GM12864 (cell line): ENCODE measurements at regions not wholly inside any gene's neighbourhood (a gene's known extent, or its start where the extent isn't known, plus 50 kb on each side); places are given as distances from the start of the nearest gene placed in this dataset.

ENCODE experiments used
- DNase-seq: peaks from one replicate; pipeline ENCODE4 v3.0.0-alpha.2; 2011; ENCODE audit warnings: low read depth
- H3K4me3 ChIP-seq: 2 replicates; pipeline ENCODE4 v1.5.1; 2011; ENCODE audit warnings: mild to moderate bottlenecking, low read depth, low read length, control low read depth
- TF ChIP-seq, protein P1 (sequence below): IDR thresholded peaks from 2 replicates; pipeline ENCODE4 v1.5.1; 2011; ENCODE audit warnings: low read depth, mild to moderate bottlenecking, moderate library complexity, low read length, control low read depth, inconsistent platforms; ENCODE audit errors: missing control alignments

DNA sequence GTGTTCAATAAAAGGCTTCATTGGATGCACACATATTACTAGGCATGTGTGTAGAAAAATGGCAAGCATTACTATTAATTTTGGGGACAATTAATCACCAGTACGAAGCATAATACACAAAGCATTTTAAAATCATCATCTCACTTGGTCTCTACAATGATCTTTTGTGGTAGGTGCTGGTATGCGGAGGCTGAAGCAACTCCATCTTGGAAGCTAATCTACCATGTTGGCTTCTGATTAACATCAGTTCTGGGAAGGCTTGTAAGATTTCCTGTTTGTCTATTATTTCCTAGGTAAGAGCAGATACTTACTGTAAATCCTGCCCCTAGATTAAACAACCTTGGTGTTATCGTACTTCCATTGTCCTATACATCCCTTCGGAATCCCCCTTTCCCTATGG is 121.7 kb upstream of the RUNX1 start:
- no peak overlapping the region for H3K4me3 ChIP-seq
- no peak for DNase-seq
- TF ChIP-seq, protein P1, sequence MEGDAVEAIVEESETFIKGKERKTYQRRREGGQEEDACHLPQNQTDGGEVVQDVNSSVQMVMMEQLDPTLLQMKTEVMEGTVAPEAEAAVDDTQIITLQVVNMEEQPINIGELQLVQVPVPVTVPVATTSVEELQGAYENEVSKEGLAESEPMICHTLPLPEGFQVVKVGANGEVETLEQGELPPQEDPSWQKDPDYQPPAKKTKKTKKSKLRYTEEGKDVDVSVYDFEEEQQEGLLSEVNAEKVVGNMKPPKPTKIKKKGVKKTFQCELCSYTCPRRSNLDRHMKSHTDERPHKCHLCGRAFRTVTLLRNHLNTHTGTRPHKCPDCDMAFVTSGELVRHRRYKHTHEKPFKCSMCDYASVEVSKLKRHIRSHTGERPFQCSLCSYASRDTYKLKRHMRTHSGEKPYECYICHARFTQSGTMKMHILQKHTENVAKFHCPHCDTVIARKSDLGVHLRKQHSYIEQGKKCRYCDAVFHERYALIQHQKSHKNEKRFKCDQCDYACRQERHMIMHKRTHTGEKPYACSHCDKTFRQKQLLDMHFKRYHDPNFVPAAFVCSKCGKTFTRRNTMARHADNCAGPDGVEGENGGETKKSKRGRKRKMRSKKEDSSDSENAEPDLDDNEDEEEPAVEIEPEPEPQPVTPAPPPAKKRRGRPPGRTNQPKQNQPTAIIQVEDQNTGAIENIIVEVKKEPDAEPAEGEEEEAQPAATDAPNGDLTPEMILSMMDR, result no peak

DNA sequence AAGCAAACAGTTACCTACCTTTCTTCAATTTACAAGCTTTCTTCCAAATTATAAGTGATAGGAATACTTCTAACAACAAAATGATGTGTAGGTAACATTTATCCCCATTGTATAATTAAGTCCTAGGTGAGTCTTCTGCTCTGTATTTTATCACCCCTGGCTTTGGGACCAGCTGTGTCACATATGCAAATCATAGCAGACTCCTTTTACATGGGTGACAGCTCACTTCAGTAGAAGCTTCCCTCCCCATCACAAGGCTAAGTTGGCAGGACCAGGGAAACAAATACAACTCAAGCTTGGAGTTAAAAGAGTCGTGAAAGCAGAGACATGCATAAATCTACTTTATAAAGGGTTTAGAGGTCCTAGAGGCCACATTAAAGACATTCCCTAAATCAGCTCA is 121.1 kb upstream of the RUNX1 start:
- TF ChIP-seq, protein P1, result no peak
- no peak for DNase-seq
- H3K4me3 ChIP-seq, result no peak overlapping the region

- TF ChIP-seq, protein P1, result no peak
- no peak overlapping the region for H3K4me3 ChIP-seq
- no peak for DNase-seq
Observed at GRCh38 chr21:35169574-35169973, 120.5 kb upstream of the RUNX1 start.

- TF ChIP-seq, protein P1, result no peak
- H3K4me3 ChIP-seq, result no peak overlapping the region
- no peak for DNase-seq
Observed at GRCh38 chr21:35168735-35169134, 119.6 kb upstream of the RUNX1 start.

- DNase-seq, result no peak
- no peak overlapping the region for H3K4me3 ChIP-seq
- TF ChIP-seq, protein P1, result no peak
Observed at GRCh38 chr21:35164971-35165483, 115.9 kb upstream of the RUNX1 start.

DNA sequence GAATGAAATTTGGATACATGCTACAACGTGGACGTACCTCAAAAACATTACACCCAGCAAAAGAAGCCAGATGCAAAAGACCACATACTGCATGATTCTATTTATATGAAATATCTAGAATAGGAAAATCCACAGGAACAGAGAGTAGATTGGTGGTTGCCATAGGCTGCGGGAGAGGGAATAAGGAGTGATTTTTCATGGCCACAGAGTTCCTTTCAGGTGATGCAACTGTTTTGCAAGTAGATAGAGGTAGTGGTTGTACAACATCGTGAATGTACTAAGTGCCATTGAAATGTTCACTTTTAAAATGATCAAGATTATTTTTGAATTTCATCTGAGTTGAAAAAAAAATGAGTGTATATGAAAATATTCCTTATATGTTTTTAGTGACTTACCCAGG is 115.3 kb upstream of the RUNX1 start:
- TF ChIP-seq, protein P1, result no peak
- H3K4me3 ChIP-seq, result no peak overlapping the region
- no peak for DNase-seq

GRCh38 chr21:35163411-35163810 is 114.3 kb upstream of the RUNX1 start:
- H3K4me3 ChIP-seq, result no peak overlapping the region
- no peak for DNase-seq
- TF ChIP-seq, protein P1, result no peak
